Testis (tissue), 2 donors: ENCODE measurements at regions not wholly inside any gene's neighbourhood (a gene's known extent, or its start where the extent isn't known, plus 50 kb on each side); places are given as distances from the start of the nearest gene placed in this dataset.

Source experiments
- CTCF ChIP-seq, 3 experiments: fragments of 450-650 bp in 2 of 3; fragments of 200-600 bp in 1 of 3; sonication (generic) in 1 of 3; IDR thresholded peaks; one replicate each; pipeline ENCODE4 v1.5.1; 2016 to 2019; ENCODE audit warnings: antibody characterized with exemption in 3 of 3, mild to moderate bottlenecking in 2 of 3, moderate library complexity in 1 of 3
- POLR2A ChIP-seq: fragments of 450-650 bp; IDR thresholded peaks from one replicate; pipeline ENCODE4 v1.6.1; 2017; ENCODE audit warnings: antibody characterized with exemption, mild to moderate bottlenecking, moderate library complexity

- TF ChIP-seq CTCF (IDR thresholded peaks at IDR 0.05) (no peak), POLR2A (no peak)
Measured at GRCh38 chr12:97680751-97681150, 218.1 kb downstream of the RMST start.
